SK-N-SH (cell line): ENCODE measurements at regions not wholly inside any gene's neighbourhood (a gene's known extent, or its start where the extent isn't known, plus 50 kb on each side); places are given as distances from the start of the nearest gene placed in this dataset.

Experiments used
- CTCF ChIA-PET: fragments of 300-600, 350-600 bp; formaldehyde crosslinking; extraction: SDS; loops from one replicate; lab custom pipeline; 2021; lab: Yijun Ruan, JAX
- POLR2A ChIA-PET: fragments of 350-600 bp; sonication (Branson Sonifier 250); formaldehyde crosslinking; extraction: SDS; loops from one replicate; lab custom pipeline; 2020; ENCODE audit warnings: antibody characterized with exemption, inconsistent platforms; lab: Yijun Ruan, JAX
- DNase-seq: peaks from one replicate; pipeline ENCODE4 v3.0.0; 2012
- H2AFZ ChIP-seq: fragments of 200-600 bp; sonication (generic); 2 replicates; pipeline ENCODE4 v1.8.1; 2016; ENCODE audit warnings: antibody characterized with exemption, mild to moderate bottlenecking, low read depth
- H3F3A ChIP-seq: fragments of 200-600 bp; sonication (generic); replicated peaks from 2 replicates; pipeline ENCODE3; 2016; ENCODE audit warnings: antibody characterized with exemption, mild to moderate bottlenecking; ENCODE audit not compliant: insufficient read depth
- H3K27ac ChIP-seq, 2 experiments: fragments of 200-500 bp in 1 of 2; fragments of 200-600 bp in 1 of 2; sonication (Bioruptor generic) in 1 of 2; sonication (generic), shearing (Covaris generic) in 1 of 2; 2 replicates each; pipeline versions ENCODE4 v1.5.1 to v1.6.1; 2014 to 2016; ENCODE audit warnings: low read depth in 2 of 2, inconsistent platforms in 1 of 2, low read length in 1 of 2, mild to moderate bottlenecking in 1 of 2, mixed read lengths in 1 of 2
- H3K27me3 ChIP-seq: fragments of 200-600 bp; sonication (generic), shearing (Covaris generic); 2 replicates; pipeline ENCODE4 v1.6.1; 2016; ENCODE audit warnings: mixed run types; ENCODE audit not compliant: insufficient read depth
- H3K36me3 ChIP-seq, 2 experiments: fragments of 200-500 bp in 1 of 2; fragments of 200-600 bp in 1 of 2; sonication (Bioruptor generic) in 1 of 2; sonication (generic) in 1 of 2; replicated peaks in 1 of 2; 2 replicates each; pipeline versions ENCODE3 to v1.5.1; 2014 to 2016; ENCODE audit warnings: low read length in 1 of 2, mild to moderate bottlenecking in 1 of 2; ENCODE audit not compliant: insufficient read depth in 2 of 2, control insufficient read depth in 1 of 2
- H3K4me1 ChIP-seq, 2 experiments: fragments of 200-500 bp in 1 of 2; fragments of 200-600 bp in 1 of 2; sonication (Bioruptor generic) in 1 of 2; sonication (generic), shearing (Covaris generic) in 1 of 2; 2 replicates each; pipeline versions ENCODE4 v1.5.1 to v1.6.1; 2014 to 2016; ENCODE audit warnings: low read depth in 1 of 2, low read length in 1 of 2, mixed run types in 1 of 2; ENCODE audit not compliant: insufficient read depth in 2 of 2, control insufficient read depth in 1 of 2
- H3K4me2 ChIP-seq: fragments of 200-600 bp; sonication (generic), shearing (Covaris generic); 2 replicates; pipeline ENCODE4 v1.6.1; 2017; ENCODE audit warnings: mixed run types
- H3K4me3 ChIP-seq, 2 experiments: fragments of 200-500 bp in 1 of 2; fragments of 200-600 bp in 1 of 2; sonication (Bioruptor generic) in 1 of 2; sonication (generic), shearing (Covaris generic) in 1 of 2; 2 replicates each; pipeline versions ENCODE4 v1.5.1 to v1.8.1; 2014 to 2016; ENCODE audit warnings: low read depth in 2 of 2, inconsistent platforms in 1 of 2, low read length in 1 of 2, mild to moderate bottlenecking in 1 of 2, mixed read lengths in 1 of 2, moderate library complexity in 1 of 2
- H3K79me2 ChIP-seq: fragments of 200-600 bp; sonication (generic); 2 replicates; pipeline ENCODE4 v1.8.1; 2017; ENCODE audit warnings: mild to moderate bottlenecking; ENCODE audit not compliant: insufficient read depth
- H3K9ac ChIP-seq: fragments of 200-600 bp; sonication (generic); 2 replicates; pipeline ENCODE4 v1.6.1; 2017; ENCODE audit warnings: mixed run types
- H3K9me2 ChIP-seq: fragments of 200-600 bp; sonication (generic); 2 replicates; pipeline ENCODE4 v1.6.1; 2017; ENCODE audit warnings: mixed run types
- H3K9me3 ChIP-seq: fragments of 200-600 bp; sonication (generic); 2 replicates; pipeline ENCODE4 v1.6.1; 2017; ENCODE audit warnings: mixed run types, mild to moderate bottlenecking, moderate library complexity
- H4K20me1 ChIP-seq: fragments of 200-600 bp; sonication (generic); 2 replicates; pipeline ENCODE4 v1.6.1; 2017; ENCODE audit warnings: mild to moderate bottlenecking, mixed run types; ENCODE audit not compliant: insufficient read depth
- EP300 ChIP-seq, 2 experiments: IDR thresholded peaks; 2 replicates each; pipeline versions ENCODE4 v1.4.0 to v1.6.1; 2012; ENCODE audit warnings: borderline replicate concordance in 1 of 2, low read depth in 1 of 2, low read length in 1 of 2
- EZH2phosphoT487 ChIP-seq: fragments of 200-600 bp; sonication (generic); IDR thresholded peaks from 2 replicates; pipeline ENCODE4 v1.6.1; 2017; ENCODE audit warnings: low read depth, mixed run types, mild to moderate bottlenecking, antibody characterized with exemption, moderate library complexity, borderline replicate concordance
- JUND ChIP-seq: IDR thresholded peaks from 2 replicates; pipeline ENCODE4 v1.4.0; 2012
- RCOR1 ChIP-seq: fragments of 150-350 bp; IDR thresholded peaks from 2 replicates; pipeline ENCODE4 v1.6.1; 2017; ENCODE audit warnings: antibody characterized with exemption, low read length
- RFX5 ChIP-seq: IDR thresholded peaks from 2 replicates; pipeline ENCODE4 v1.6.1; 2012; ENCODE audit warnings: mild to moderate bottlenecking, improper control_type of control experiment, low read length
- RXRA ChIP-seq: IDR thresholded peaks from 2 replicates; pipeline ENCODE4 v1.4.0; 2012; ENCODE audit warnings: low read depth, mild to moderate bottlenecking, borderline replicate concordance
- TCF12 ChIP-seq: IDR thresholded peaks from 2 replicates; pipeline ENCODE4 v1.4.0; 2012
- WGBS: methylation state at CpG from one replicate; pipeline ENCODE4 v1.1.6; 2017; ENCODE audit warnings: low lambda C conversion rate; 5-methylcytosine and 5-hydroxymethylcytosine counted together
- TF ChIP-seq, protein P1 (sequence below): fragments of 200-600 bp; sonication (generic); IDR thresholded peaks from 2 replicates; pipeline ENCODE4 v1.6.1; 2017; ENCODE audit warnings: antibody characterized with exemption, mild to moderate bottlenecking, moderate library complexity
- TF ChIP-seq, protein P2 (sequence below): IDR thresholded peaks from 2 replicates; pipeline ENCODE4 v1.4.0; 2012; ENCODE audit warnings: low read depth, borderline replicate concordance
- TF ChIP-seq, protein P3 (sequence below): IDR thresholded peaks from 2 replicates; pipeline ENCODE4; 2012
- TF ChIP-seq, protein P4 (sequence below): fragments of 150-350 bp; IDR thresholded peaks from 2 replicates; pipeline ENCODE4 v1.6.1; 2017; ENCODE audit warnings: antibody characterized with exemption, low read length, low read depth, borderline replicate concordance
- TF ChIP-seq, protein P5 (sequence below): IDR thresholded peaks from 2 replicates; pipeline ENCODE4 v1.4.0; 2012; ENCODE audit warnings: low read depth
- TF ChIP-seq, protein P6 (sequence below): IDR thresholded peaks from 2 replicates; pipeline ENCODE4 v1.6.1; 2012; ENCODE audit warnings: mild to moderate bottlenecking, low read depth, low read length, moderate library complexity

DNA sequence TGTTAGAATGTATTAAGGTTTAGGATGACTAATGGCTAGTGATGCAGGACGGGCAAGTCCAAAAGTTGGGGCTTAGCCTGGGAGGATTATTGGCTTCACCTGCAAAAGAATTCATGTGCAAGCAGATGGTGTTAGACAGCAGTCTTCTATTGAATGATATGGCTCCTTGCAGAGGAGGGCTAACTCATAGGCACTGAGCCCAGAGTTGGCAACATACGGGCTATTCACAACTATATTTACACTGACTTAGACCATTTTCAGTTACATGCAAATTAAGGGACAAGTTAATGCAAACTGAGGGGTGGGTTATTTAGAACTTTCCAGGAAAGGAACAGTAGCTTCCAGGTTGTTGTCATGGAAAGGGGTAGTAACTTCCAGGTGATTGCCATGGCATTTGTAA lies 1017.1 kb upstream of the EEF2KMT start:
- TF ChIP-seq JUND (no peak), RFX5 (no peak), TCF12 (no peak), RXRA (no peak), EP300 (IDR thresholded peaks at IDR 0.05; ENCODE audit: borderline replicate concordance in 1 of 2, low read depth in 1 of 2, low read length in 1 of 2) (no peak), RCOR1 (no peak), EZH2phosphoT487 (no peak)
- TF ChIP-seq, protein P1, sequence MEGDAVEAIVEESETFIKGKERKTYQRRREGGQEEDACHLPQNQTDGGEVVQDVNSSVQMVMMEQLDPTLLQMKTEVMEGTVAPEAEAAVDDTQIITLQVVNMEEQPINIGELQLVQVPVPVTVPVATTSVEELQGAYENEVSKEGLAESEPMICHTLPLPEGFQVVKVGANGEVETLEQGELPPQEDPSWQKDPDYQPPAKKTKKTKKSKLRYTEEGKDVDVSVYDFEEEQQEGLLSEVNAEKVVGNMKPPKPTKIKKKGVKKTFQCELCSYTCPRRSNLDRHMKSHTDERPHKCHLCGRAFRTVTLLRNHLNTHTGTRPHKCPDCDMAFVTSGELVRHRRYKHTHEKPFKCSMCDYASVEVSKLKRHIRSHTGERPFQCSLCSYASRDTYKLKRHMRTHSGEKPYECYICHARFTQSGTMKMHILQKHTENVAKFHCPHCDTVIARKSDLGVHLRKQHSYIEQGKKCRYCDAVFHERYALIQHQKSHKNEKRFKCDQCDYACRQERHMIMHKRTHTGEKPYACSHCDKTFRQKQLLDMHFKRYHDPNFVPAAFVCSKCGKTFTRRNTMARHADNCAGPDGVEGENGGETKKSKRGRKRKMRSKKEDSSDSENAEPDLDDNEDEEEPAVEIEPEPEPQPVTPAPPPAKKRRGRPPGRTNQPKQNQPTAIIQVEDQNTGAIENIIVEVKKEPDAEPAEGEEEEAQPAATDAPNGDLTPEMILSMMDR = no peak
- TF ChIP-seq, protein P2, sequence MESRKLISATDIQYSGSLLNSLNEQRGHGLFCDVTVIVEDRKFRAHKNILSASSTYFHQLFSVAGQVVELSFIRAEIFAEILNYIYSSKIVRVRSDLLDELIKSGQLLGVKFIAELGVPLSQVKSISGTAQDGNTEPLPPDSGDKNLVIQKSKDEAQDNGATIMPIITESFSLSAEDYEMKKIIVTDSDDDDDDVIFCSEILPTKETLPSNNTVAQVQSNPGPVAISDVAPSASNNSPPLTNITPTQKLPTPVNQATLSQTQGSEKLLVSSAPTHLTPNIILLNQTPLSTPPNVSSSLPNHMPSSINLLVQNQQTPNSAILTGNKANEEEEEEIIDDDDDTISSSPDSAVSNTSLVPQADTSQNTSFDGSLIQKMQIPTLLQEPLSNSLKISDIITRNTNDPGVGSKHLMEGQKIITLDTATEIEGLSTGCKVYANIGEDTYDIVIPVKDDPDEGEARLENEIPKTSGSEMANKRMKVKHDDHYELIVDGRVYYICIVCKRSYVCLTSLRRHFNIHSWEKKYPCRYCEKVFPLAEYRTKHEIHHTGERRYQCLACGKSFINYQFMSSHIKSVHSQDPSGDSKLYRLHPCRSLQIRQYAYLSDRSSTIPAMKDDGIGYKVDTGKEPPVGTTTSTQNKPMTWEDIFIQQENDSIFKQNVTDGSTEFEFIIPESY = no peak
- TF ChIP-seq, protein P3, sequence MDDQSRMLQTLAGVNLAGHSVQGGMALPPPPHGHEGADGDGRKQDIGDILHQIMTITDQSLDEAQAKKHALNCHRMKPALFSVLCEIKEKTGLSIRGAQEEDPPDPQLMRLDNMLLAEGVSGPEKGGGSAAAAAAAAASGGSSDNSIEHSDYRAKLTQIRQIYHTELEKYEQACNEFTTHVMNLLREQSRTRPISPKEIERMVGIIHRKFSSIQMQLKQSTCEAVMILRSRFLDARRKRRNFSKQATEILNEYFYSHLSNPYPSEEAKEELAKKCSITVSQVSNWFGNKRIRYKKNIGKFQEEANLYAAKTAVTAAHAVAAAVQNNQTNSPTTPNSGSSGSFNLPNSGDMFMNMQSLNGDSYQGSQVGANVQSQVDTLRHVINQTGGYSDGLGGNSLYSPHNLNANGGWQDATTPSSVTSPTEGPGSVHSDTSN = no peak
- TF ChIP-seq, protein P4, sequence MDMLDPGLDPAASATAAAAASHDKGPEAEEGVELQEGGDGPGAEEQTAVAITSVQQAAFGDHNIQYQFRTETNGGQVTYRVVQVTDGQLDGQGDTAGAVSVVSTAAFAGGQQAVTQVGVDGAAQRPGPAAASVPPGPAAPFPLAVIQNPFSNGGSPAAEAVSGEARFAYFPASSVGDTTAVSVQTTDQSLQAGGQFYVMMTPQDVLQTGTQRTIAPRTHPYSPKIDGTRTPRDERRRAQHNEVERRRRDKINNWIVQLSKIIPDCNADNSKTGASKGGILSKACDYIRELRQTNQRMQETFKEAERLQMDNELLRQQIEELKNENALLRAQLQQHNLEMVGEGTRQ = no peak
- TF ChIP-seq, protein P5, sequence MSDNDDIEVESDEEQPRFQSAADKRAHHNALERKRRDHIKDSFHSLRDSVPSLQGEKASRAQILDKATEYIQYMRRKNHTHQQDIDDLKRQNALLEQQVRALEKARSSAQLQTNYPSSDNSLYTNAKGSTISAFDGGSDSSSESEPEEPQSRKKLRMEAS = no peak
- TF ChIP-seq, protein P6, sequence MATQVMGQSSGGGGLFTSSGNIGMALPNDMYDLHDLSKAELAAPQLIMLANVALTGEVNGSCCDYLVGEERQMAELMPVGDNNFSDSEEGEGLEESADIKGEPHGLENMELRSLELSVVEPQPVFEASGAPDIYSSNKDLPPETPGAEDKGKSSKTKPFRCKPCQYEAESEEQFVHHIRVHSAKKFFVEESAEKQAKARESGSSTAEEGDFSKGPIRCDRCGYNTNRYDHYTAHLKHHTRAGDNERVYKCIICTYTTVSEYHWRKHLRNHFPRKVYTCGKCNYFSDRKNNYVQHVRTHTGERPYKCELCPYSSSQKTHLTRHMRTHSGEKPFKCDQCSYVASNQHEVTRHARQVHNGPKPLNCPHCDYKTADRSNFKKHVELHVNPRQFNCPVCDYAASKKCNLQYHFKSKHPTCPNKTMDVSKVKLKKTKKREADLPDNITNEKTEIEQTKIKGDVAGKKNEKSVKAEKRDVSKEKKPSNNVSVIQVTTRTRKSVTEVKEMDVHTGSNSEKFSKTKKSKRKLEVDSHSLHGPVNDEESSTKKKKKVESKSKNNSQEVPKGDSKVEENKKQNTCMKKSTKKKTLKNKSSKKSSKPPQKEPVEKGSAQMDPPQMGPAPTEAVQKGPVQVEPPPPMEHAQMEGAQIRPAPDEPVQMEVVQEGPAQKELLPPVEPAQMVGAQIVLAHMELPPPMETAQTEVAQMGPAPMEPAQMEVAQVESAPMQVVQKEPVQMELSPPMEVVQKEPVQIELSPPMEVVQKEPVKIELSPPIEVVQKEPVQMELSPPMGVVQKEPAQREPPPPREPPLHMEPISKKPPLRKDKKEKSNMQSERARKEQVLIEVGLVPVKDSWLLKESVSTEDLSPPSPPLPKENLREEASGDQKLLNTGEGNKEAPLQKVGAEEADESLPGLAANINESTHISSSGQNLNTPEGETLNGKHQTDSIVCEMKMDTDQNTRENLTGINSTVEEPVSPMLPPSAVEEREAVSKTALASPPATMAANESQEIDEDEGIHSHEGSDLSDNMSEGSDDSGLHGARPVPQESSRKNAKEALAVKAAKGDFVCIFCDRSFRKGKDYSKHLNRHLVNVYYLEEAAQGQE = no peak
- no peaks in the 10 kb centered on the region for H4K20me1 ChIP-seq
- POLR2A ChIA-PET = no interaction called here
- no peak overlapping the region for H3K9ac ChIP-seq
- DNase-seq = no peak
- H2AFZ ChIP-seq = no peak overlapping the region
- no peaks in the 10 kb centered on the region for H3F3A ChIP-seq
- WGBS = 16% methylated on average over 2 of the region's 2 CpGs
- no peaks in the 10 kb centered on the region for H3K36me3 ChIP-seq
- H3K27me3 ChIP-seq = no peaks in the 10 kb centered on the region
- H3K9me2 ChIP-seq = no peaks in the 10 kb centered on the region
- no peak overlapping the region for H3K4me2 ChIP-seq
- no peak overlapping the region for H3K4me3 ChIP-seq
- CTCF ChIA-PET = interaction anchor here (1.3 kb wide), 1 partner anchor 18 kb away, joined by 4 read pairs; no protein-coding TSS in a partner anchor
- no peaks in the 10 kb centered on the region for H3K79me2 ChIP-seq
- H3K27ac ChIP-seq = no peak overlapping the region
- no peaks in the 10 kb centered on the region for H3K4me1 ChIP-seq
- H3K9me3 ChIP-seq = no peaks in the 10 kb centered on the region
